GM21381 (cell line): ENCODE measurements at regions not wholly inside any gene's neighbourhood (a gene's known extent, or its start where the extent isn't known, plus 50 kb on each side); places are given as distances from the start of the nearest gene placed in this dataset.

Experiments used
- ATAC-seq: cut with Tn5 transposase; IDR thresholded peaks from one replicate; pipeline ENCODE4 v1.9.1; 2021; ENCODE audit warnings: mild to moderate bottlenecking, moderate library complexity; ENCODE audit not compliant: unreplicated experiment

DNA sequence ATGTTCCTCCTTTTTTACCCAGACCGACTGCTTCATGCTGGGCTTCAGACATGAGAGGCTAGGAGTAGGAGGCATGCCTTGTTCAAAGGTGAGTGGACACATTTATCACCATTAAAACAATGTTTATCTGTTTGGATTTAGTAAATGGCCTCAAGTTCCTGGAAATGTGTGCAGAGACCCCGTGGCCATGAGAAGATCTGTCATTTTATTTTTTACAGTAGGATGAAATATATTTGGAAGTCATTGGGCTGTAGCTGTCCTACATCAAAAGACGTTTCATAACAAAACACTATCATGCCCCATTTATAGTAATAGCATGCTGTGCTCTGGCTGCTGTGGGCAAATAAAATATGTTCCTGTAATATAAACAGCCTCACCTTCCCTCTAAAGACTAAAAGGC, 403.9 kb upstream of the TNP1 start:
- no peak for ATAC-seq

DNA sequence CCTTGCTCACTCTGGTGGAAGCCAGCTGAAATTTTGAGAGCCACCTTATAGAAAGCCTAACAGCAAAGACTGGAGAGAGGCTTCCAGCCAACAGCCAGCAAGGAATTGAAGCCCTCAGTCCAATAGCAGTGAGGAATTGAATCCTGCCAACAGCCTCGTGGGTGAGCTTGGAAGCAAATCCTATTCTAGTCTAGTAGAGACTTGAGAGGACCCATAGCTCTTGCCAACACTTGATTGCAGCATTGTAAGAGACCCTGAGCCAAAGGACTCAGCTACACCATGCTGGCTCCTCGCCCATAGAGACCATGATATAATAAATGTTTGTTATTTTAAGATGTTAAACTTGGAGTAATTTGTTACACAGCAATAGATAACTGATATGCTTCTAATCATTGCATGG, 403.0 kb upstream of the TNP1 start:
- no peak for ATAC-seq

DNA sequence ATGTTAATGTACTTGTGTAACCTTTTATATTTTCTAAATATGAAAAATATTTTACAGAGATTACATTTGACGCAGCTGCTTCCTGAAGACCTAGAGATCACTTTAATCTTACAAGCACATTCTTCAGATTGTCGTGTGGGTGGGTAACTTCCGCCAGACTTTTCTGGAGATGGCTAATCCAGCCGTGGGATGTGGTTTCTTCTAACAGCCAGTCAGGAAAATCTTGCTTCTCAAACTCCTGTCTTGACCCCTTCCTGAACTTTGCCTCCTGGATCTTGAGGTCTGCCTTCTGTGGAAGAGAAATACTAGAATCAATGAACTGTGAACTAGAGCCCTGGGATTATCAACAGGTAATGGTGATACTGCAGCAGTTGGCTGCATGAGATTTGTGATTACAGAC, 401.6 kb upstream of the TNP1 start:
- no peak for ATAC-seq

DNA sequence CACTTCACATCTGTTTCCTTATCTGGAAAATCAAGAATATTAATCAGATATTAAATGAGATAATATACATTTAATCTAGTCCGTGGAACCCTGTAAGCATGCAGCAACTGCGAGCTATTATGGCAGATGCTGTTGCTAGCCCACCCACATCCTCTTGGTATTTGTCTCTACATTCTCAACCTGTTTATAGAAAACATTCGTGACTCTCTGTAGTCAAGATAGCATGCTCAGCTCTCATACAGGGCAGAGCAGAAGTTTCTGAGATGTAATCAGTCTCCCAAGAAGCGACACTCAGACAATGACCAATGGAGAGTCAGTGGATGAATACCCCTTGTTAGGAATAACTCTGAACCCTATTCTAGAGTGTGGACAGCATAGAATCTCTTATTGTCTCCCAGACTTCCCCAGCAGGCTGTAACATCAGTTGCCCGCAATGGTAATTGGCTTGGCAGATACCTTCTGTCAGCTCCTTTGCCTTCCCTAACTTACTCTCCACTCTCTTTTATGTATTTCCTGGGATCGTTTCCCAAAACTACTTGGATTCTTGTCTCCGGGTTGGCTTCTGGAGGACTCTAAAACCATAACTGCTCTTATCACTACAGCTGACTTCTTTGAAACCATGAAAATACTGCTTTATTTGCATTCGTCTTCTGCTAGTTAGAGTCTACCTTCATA, 400.7 kb upstream of the TNP1 start:
- no peak for ATAC-seq

DNA sequence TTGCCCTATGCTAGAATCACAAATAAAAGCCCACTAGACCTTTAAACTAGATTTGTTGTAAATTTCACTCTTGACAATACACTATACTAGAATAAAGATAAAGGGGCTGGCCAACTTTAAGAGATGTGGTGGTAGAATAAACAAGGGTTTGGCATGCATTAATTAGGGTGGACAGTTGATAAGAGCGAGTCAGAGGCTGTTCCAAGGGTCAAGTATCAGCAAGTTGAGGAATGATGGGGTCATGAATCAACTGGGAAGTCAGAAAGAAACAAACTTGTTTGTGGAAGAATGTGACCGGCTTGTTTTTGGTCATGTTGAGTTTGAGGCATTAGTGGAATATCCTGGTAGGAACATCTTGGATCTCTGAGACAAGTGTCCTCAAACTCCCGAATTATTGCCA, 398.3 kb upstream of the TNP1 start:
- ATAC-seq, result no peak

DNA sequence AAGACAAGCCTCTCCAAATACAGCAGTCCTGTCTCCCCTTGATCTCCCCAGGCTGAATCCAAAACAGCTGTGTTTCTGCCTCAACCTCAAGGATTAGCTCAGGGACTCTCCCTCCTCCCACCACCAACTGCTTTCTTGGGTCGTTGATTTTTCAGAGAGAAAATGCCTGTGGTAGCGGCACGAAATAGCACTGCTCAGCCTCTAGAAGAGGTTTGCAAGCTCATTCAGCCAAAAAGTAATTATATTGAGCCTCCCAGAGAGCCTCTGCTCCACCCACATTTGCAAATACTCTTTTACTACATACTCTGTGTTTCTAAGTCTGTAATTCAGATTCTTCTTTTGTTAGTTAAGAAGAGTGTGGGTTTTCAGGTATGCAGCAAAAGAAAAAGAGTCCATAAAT, 396.4 kb upstream of the TNP1 start:
- ATAC-seq, result no peak

DNA sequence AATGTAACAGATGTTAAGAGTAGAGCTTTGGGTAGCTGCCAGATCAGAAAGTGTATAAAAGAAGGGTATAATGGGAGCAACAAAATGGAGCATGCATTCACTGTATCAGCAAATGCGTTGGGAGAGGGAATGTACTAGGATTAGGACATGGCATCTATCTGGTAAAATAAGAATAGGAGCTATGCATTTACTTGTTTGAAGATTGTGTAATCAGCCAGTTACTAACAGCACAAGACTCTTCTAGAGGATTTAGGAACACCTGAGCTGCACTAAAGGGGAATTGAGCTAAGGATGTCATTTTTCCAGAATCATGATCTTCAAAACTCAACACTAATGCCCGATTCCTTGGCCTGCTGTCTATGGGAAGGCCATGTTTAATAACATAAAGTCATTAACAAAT, 394.2 kb upstream of the TNP1 start:
- ATAC-seq, result no peak

DNA sequence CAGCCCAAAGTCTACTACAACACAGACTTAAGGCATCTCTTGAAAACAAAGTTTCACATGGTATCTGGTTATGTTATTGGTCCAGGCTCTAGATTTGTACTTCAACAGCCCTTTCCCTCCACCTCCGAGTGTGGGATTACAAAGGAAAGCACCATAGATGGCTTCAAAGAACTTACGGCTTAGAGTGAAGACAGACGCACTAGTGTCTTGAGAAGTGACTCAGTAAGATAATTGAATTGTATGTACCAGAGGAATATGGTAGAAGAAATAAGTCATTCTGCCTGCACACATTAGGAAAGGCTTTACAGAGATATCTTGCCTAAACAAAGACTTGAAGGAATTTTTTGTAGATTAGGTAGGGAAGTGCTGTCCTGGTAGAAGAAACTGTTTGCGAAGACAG, 392.3 kb upstream of the TNP1 start:
- no peak for ATAC-seq

DNA sequence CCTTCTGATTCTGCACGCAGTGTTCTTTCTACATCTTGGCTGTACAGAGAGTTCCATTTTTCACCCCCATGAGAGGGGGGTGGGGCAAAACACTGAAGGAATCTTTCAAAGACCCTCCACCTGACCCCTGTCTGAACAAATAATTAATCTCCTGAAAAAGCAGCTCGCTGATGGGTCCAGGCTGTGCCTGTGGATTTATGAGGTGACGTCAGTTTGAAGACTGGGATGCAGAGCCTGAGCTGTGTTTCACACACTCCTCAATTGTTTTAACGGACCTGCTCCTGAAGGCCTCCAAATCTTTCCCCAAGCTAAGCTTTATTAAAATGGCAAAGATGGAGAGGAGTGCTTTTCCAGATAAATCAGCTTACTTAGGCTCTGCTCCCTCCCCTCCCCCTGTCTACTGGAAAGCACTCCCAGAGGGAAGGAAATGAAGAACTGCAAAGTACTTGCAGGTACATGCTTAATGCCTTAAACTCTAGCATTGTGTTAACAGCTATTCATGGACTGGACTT, 390.2 kb upstream of the TNP1 start:
- no peak for ATAC-seq

DNA sequence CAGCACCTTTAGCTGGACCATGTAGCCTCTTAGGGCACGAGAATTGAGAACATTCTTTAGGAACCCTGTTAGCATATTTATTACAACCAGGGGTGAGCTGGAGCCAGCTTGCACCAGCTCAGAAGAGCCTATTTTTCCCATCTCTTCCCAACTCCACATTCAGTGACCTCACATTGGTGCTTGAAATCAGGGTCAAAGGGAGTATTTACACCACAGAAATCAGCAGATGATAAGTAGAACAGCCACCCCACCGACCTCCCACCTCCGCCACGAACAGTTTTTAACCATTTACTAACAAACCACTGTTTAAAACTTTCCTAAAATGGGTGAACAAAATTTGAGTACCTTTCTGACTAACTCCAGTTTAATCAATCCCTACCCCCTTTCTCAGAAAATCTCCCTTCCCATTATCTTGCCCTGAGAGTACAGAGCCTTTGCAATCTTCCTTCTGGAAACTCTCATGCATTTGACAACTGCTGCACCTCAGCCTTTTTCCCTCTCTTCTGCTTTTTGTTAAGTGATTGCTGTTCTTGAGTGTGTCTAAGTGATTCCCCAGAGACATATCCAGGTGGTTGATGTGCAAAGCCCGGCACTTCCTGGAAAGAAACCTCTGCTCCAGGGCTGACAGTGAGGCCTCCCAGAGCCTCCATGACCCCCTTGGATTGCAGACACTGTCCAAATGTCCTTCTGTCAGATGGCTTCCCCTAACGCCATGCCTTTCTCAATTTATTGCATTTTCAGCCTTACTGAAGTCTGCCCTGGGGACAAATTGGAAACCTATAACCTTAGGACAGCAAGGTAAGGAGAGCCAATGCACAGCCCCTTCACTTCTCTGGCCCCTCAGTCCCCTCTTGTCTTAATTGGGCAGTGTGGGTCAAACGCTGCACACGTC, 389.5 kb upstream of the TNP1 start:
- no peak for ATAC-seq

DNA sequence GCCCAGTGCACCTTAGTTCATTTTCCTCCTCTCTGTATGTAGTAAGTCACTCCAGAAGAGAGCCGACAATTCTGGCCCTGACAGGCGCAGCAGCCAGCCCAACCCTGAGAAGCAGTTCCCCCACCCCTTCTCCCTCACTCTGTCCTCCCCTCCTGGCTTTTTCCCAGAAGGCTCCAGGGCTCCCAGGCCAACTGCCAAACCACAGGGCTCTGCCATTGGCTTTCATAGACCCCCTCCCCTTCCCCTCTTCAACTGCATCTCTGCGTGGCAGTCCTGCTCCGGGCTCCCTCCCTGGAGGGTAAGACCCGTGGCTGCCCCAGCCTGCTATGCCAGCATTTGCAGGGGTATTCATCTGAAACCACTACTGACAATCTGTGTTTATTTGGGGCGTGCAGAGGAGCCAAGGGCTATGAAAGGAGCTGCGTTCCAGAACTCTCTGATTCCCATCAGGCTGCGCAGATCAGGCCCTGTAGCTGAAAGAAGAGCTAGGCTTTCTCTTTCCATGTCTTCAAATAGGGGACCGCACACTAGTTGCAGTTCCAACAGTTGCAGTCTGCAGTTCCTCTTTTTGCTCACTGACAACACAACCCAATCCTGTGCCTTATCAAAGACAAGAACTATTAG, 388.6 kb upstream of the TNP1 start:
- peak; percentile 98 for ATAC-seq

DNA sequence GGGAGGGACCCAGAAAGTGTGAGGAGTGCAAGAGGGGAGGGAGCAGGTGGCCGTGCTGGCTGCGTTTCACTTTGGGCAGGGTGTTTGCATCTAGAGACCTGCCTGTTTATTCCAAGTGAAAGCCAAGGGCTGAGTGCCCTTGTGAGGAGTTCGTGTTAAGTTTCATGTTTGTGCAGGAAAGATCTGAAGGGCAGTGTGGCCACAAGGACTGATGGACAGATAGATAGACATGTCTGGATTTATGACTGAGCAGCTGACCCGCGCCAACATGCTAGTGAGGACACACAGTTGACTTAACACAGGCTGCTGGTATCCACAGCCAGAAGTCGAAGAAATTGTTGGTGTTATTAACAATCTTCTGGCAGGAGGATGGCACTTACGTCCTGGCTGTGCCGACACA, 387.6 kb upstream of the TNP1 start:
- no peak for ATAC-seq

DNA sequence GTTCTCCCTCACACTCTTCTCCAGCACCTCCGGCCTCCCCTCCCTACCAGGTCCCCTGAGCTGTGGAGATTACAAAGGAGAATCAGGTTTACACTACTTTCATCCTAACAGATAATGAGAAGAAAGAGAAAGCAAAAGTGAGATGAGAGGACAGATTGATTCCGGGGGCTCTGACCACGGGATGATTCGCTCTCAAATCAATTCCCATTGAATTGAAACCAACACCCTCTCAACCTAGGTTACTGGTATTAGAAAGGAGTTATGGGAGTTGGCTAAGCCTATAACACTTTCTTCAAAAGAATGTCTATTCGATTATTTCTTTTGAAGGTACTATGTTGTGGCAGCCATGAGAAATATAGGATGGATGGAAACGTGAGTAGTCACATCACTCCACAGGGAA, 386.2 kb upstream of the TNP1 start:
- ATAC-seq, result no peak

DNA sequence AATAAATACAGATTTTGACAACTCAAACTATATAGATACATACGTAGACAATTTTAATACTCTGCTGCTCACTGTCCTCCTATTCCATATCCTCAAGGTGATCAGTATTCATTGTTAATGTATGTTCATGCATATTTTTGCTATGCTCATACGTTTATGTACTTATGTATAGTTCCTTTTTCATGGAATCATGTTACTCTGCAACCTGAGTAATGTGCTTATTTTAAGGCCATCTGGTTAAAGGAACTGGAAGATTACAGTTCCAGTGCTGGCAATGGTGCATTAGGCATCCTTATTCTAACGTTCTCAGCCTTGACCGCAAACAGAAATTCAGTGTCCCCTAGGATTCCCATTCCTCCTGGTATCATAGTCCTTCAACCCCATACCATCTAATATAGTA, 385.0 kb upstream of the TNP1 start:
- ATAC-seq, result no peak

DNA sequence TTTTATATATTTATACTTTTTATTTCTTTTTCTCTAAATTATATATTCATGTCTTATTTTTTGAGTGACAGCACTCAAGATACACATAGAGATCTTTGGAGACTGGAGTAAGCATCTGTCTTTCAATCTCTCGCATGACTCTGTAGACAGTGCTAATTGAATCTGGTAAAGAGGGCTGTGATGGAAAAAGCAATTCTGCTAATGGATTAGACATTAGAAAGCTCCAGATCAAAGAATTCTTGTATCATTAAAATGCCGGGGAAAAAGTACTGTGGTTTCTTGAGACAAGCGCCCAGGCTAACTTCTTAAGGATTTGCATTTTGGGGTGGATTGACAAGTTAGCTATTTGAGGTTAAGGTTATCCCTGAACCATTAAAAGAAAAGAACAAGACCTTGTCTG, 383.1 kb upstream of the TNP1 start:
- no peak for ATAC-seq

DNA sequence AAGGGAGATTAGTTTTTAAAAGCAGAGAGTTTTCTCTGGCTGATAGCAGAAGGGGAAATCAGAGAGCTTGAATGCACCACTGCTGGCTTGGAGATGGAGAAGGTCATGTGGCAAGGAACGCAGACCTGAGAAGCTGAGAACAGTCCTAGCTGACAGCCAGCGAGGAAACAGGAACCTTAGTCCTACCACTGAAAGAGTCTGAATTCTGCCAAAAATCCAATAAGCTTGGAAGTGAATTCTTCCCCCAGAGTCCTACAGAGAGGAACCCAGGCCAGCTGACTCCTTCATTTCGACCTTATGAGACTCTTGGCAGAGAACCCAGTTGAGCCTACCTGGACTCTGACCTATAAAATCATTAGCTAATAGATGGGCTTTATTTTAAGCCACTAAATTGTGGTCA, 371.9 kb upstream of the TNP1 start:
- no peak for ATAC-seq

DNA sequence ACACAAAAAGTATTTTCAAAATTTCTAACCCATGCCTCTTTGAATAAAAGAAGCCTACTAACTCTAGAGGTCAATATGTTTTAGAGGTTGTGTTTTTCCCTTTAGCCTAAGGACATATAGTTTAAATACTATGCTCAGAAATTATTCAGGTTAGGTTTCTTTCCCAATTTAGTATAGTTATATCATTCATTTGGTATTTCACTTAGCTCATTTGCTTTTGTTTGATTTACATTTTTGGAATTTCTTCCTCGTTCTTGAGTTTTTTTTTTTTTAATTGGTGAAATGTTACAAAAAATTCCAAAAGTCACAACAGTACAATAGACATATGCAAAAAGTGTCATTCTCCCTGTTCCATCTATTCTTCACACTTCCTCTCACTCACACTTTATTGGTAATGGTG, 371.3 kb upstream of the TNP1 start:
- no peak for ATAC-seq

DNA sequence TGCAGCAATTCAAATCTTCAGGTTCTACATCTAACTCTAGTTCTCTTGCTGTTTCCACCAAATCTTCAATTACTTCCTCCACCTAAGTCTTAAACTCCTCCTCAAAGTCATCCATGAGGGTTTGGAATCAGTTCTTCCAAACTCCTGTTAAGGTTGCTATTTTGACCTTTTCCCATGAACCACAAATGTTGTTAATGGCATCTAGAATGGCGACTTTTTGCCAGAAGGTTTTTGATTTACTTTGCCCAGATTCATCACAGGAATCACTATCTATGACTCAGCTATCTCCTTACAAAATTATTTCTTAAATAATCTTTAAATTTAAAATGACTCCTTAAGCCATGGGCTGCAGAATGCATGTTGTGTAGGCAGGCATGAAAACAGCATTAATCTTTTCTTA, 368.9 kb upstream of the TNP1 start:
- no peak for ATAC-seq

DNA sequence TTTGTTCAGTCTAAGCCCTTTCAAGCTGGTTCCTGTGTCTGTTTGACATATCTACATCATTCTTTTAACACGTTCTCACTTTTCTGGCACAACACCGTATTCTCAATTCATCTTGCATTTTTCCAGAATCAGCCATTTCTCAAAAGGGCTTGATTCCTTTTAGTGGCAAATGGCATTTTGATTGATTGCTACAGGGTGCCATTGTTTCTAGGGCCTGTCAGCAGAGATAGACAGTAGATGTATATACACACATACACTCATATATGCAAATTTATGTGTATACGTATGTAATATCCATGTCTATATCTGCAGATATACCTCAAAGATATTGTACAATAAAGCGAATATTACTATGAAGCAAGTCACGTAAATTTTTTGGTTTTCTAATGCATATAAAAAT, 367.9 kb upstream of the TNP1 start:
- no peak for ATAC-seq

DNA sequence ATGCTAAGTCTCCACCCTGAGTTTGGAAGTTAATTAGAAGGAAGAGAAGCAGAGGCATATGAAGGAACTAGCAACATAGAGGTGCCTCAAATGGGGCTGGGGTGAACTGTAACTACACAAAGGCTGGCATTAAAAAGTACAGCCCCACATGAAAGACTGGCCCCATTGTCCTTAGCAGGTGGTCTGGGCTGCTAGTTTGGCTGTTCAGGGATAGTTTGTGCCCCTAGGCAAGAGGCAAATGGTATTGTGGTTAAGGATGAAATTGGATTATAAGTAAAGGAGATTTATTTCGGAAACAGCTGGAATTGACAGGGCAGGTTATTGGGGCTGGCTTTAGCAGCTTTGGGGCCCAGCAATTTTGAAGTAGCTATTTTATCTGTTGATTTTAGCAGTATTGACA, 365.7 kb upstream of the TNP1 start:
- no peak for ATAC-seq

DNA sequence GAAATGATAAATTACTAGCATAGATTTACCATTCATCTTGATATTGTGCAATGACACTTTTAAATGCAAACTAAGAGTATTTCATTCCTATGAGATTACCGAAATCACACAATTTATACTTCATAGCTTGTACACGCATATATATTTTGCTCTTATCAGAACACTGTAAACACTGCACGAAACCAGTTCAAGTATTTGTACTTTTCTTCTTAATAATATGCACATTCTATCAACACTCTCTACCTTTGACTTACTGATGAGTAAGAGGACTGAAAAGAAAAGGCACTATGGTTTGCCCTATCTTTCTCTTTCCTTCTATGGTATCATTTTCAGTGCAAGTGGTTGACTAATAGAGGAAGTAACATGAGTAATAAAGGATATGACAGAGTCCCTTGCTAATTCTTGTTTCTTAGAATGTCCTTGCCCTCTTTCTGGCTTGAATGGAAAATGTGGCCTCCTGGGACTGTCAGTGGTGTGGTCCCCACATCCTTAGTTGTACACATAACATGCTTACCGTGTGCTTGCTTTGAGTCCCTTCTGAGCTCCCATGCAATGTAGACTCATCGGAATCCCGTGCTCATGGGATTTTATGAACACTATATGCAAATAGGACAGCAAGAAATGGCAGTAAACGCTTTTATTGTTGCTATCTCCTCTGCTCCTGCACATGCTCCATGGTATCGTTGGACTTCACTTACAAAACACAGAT, 363.5 kb upstream of the TNP1 start:
- peak; percentile 75 for ATAC-seq
